ENCODE measurements at regions not wholly inside any gene's neighbourhood (a gene's known extent, or its start where the extent isn't known, plus 50 kb on each side); places are given as distances from the start of the nearest gene placed in this dataset.

- ChIA-PET POLR2A (ENCODE audit: unreplicated experiment) (no interaction called here), CTCF (interaction anchor here (1.4 kb wide), 1 partner anchor 13 kb away, joined by 3 read pairs; no protein-coding TSS in a partner anchor)
- H2AFZ ChIP-seq (replicated peaks; ENCODE audit: low read length, poor library complexity), result no peak overlapping the region
- H2BK5ac ChIP-seq (ENCODE audit: low read depth, low read length, poor library complexity, severe bottlenecking), result no peak overlapping the region
- in situ Hi-C loops (cut with MboI; ENCODE audit: low sequenced_read_pairs) (no loop called here), intact Hi-C loops (cut with micrococcal nuclease) (no loop called here), dilution Hi-C loops (cut with HindIII; ENCODE audit: low sequenced_read_pairs, unreplicated experiment) (no loop called here)
- H2AK9ac ChIP-seq (replicated peaks; ENCODE audit: low read depth, low read length, poor library complexity), result no peak overlapping the region
- no peak overlapping the region for H3K9ac ChIP-seq (ENCODE audit: low read depth, low read length)
- H4K20me1 ChIP-seq (ENCODE audit: insufficient read depth, low read length), result no peaks in the 10 kb centered on the region
- no peaks in the 10 kb centered on the region for H3K9me1 ChIP-seq (ENCODE audit: insufficient read depth, low read length)
- no peak overlapping the region for H3K4me2 ChIP-seq (ENCODE audit: low read depth, low read length)
- no peak overlapping the region for H4K8ac ChIP-seq (ENCODE audit: low read depth in 2 of 2, low read length in 2 of 2)
- DNase-seq (no peak), ATAC-seq (ENCODE audit: low read depth) (no peak)
- no peak overlapping the region for H3K56ac ChIP-seq (ENCODE audit: extremely low read depth, insufficient read depth, low read length)
- no peak overlapping the region for H4K91ac ChIP-seq (ENCODE audit: insufficient read depth, low read depth, low read length)
- no peak overlapping the region for H2BK15ac ChIP-seq (ENCODE audit: low read depth, low read length)
- no peak overlapping the region for H3K23ac ChIP-seq (ENCODE audit: low read depth, low read length)
- H3K4ac ChIP-seq (ENCODE audit: low read depth, low read length), result no peak overlapping the region
- H3K9me3 ChIP-seq (ENCODE audit: control insufficient read depth, insufficient read depth, low read length), result no peaks in the 10 kb centered on the region
- H4K5ac ChIP-seq (ENCODE audit: low read depth, low read length), result no peak overlapping the region
- WGBS, 2 experiments (ENCODE audit: extremely low coverage in 2 of 2, insufficient read length in 1 of 2), result no CpG with 5 or more reads among the region's 4 CpGs
- no peaks in the 10 kb centered on the region for H3K27me3 ChIP-seq (ENCODE audit: control insufficient read depth, insufficient read depth, low read length)
- H3K79me1 ChIP-seq (ENCODE audit: low read depth in 1 of 2, low read length in 2 of 2), result no peaks in the 10 kb centered on the region
- no peak for TF ChIP-seq MAFK (IDR thresholded peaks at IDR 0.05; ENCODE audit: low read depth, low read length)
- no peak for TF ChIP-seq CHD1 (IDR thresholded peaks at IDR 0.05; ENCODE audit: low read depth, low read length)
- no peak for TF ChIP-seq POLR2A (IDR thresholded peaks at IDR 0.05; ENCODE audit: low read depth, low read length)
- TF ChIP-seq MAZ (IDR thresholded peaks at IDR 0.05; ENCODE audit: borderline replicate concordance, low read depth, low read length), result no peak
- no peak for TF ChIP-seq NFE2L2 (IDR thresholded peaks at IDR 0.05; ENCODE audit: low read depth, low read length)
- no peak overlapping the region for H2BK20ac ChIP-seq (ENCODE audit: low read depth, low read length)
- no TSS peak for BruUV-seq (replicated peaks)
- H3K36me3 ChIP-seq (ENCODE audit: control insufficient read depth, insufficient read depth, low read length), result no peaks in the 10 kb centered on the region
- H3K27ac ChIP-seq (ENCODE audit: insufficient read depth, low read length), result no peak overlapping the region
- no peaks in the 10 kb centered on the region for H3K4me1 ChIP-seq (ENCODE audit: control insufficient read depth, insufficient read depth, low read length)
- no peak overlapping the region for H2AK5ac ChIP-seq (ENCODE audit: low read depth, low read length)
- no peak overlapping the region for H3K18ac ChIP-seq (ENCODE audit: low read depth, low read length)
- H3K14ac ChIP-seq (replicated peaks; ENCODE audit: low read depth, low read length), result no peak overlapping the region
- H2BK120ac ChIP-seq (ENCODE audit: low read depth, low read length), result no peak overlapping the region
- H3K4me3 ChIP-seq (ENCODE audit: insufficient read depth, low read depth, low read length), result no peak overlapping the region
These were observed 135.7 kb upstream of the NLRP1 start for GRCh38 chr17:5719976-5720375.
